GM21576 (cell line): ENCODE measurements at regions not wholly inside any gene's neighbourhood (a gene's known extent, or its start where the extent isn't known, plus 50 kb on each side); places are given as distances from the start of the nearest gene placed in this dataset.

Source experiments
- ATAC-seq: cut with Tn5 transposase; IDR thresholded peaks from one replicate; pipeline ENCODE4 v1.9.1; 2021; ENCODE audit warnings: mild to moderate bottlenecking, moderate library complexity; ENCODE audit not compliant: unreplicated experiment

DNA sequence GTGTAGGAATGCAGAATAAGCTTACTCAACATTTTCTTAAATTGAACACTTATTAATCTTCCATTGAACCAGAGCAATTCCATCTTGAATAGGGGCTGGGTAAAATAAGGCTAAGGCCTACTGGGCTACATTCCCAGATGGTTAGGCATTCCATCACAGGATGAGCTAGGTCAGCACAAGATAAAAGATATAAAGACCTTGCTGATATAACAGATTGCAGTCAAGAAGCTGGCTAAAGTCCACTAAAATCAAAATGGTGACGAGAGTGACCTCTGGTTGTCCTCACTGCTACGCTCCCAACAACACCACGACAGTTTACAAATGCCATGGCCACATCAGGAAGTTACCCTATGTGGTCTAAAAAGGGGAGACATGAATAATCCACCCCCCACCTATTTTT, 156.1 kb downstream of the NXNL2 start:
- ATAC-seq = no peak

DNA sequence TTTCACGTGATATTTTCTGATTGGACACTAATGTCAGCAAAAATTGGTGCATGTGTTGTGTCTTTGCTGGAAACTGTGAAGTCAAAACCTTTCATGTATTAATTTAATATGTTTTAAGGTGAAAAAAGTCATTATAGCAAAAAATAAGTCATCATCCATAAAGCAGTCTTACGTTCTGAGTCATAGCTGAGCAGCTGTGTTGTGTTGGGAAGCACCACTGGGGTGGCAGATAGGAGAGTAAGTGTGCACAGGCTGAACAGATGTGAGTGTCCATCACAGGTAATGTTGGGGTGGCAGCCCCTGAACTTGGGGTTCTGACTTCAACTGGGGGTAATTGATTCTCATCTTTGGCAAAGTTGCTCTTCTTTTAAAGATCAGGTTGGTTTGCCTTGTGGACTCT, 156.8 kb downstream of the NXNL2 start:
- no peak for ATAC-seq

DNA sequence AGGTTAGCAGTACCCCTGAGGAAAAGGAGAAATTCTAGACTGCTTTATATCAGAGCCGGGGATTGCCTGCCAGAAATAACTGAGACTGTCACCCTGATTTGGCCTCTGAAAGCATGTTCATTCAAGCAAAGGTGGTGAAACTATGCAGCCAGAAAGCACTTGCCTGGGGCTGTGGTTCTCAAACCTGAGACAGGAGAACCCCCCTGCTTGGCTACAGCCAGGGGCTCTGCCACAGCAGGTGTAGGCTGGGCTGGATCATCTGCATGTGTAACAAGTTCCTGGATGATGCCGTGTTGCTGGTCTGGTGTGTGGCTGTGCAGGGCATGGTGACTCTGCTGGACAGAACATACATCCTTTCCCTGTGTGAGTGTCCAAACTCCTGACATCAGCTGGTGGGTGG, 157.8 kb downstream of the NXNL2 start:
- ATAC-seq = no peak

DNA sequence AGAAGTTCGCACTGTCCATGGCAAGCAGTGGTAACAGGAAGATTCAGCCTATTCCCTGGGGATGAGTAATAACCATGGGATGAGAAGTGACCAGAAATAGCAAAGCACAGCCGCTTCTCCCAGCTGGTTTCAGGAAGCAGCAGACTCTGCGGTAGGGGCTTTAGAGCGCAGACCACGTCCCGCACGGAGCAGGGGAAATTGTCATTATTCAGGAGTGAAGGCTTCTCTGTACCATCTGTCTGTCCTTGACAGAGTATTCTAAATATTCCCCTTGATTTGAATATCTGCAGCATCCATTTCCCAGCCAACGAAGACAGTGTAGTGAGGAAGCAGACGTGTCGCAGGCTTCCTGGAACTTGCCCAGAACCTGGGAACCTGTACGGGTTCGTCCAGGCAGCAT, 159.6 kb downstream of the NXNL2 start:
- no peak for ATAC-seq

DNA sequence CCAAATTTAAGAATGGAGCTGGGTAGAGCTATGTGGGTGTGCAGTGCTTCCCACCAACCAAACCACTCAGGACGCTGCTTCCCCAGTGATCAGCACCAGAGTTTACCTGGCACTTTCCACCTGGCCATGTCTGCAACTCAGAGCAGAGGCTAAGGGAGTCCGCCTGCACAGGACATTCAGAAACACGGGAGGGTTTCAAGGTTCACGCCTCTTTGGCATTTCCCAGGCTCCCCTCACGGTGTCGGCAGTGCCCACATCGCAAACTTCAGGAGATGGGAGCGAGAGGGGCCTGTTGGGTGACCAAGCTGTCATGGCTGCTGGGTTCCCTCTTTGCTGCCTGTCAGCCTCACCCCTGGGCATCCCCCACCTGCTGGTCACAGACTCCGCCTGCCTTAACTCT, 161.5 kb downstream of the NXNL2 start:
- ATAC-seq = no peak

DNA sequence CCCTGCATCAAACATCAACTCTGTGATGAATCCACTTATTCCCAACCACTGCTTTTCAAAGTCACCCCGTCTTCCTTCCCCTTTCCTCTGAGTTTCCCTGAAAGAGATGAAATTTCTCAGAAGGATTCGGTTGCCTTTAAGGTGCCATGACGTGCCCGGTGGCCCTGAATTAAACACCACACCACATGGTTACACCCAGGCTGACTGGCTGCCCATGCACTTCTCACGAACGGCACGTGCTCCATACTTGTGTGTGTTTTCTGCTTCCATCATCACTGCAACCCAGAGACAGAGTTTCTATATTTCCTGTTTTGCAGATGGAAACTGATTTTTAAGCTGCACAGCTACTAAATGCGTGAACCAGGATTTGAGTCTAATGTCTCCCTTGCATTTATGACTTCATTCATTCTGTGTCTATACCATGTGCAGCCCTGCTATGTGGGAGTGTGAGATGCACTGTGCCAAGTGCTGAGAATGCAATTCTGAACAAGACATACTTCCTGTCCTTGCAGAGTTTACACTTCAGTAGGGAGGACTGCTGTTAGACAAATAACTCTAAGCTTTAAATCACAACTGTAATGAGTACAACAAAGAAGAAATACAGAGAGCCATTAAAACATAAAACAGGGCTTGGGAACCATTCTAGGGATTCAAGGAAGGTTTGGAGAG, 162.9 kb downstream of the NXNL2 start:
- ATAC-seq = no peak

DNA sequence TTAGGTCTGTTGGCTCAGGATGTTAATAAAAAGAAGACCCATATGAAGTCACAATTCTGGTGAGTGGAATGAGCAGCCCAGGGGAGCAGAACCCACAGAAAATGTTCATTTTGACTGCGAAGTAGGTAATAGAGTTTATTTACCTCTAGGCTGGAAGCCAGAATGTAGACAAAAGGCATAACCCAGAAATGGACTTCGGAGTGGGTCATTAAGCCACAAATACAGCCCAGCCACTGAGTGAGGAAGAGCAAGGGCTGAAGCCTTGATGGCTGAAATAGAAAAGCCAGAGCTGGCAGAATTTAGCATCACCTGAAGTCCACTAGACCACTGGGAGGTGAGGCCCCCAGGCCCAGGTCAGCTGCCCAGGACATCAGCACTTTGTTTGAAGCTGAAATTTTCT, 168.0 kb downstream of the NXNL2 start:
- ATAC-seq = no peak

DNA sequence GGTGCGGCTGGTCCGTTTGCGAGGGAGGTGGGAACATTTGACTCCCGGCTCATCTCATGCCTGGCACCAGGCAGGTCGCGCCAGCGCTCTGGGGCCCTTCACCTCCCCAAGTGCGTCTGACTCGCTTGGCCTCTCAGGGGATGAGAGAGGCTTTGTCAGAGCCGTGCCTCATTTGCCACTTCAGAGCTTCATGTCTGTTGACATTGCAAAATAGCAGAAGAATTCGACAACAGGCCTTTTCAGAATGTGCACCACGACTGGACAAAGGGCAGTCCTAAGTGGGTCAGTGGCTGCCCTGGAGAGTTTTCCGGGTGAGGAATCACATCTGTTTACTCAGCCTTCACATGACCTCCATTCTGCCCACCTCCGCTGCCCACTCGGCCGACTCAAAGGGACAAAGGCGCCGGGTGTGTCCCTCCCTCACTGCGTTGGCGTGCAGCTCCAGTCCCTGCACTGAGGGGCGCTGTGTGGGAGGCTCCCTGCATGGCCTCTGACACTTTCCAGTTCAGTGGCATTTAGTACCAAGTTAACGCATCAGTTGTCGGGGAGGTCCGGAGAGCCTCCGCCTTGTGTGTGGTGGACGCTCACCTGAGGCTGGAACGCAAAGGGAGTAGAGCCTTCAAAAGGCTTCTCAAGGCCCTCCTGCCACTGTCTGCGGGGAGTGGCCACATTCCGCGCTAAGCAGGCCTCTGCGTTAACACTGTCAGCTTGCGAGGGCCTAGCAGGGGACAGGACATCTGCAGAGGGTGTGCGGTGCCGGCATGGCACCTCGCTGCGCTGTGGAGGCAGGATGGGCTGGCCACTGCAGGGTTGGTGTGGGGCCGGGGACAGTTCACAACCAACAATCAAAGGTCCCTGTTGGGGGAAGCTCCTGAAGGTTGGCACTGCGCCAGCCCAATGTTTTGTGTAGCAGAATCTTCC, 171.5 kb downstream of the NXNL2 start:
- ATAC-seq = no peak

DNA sequence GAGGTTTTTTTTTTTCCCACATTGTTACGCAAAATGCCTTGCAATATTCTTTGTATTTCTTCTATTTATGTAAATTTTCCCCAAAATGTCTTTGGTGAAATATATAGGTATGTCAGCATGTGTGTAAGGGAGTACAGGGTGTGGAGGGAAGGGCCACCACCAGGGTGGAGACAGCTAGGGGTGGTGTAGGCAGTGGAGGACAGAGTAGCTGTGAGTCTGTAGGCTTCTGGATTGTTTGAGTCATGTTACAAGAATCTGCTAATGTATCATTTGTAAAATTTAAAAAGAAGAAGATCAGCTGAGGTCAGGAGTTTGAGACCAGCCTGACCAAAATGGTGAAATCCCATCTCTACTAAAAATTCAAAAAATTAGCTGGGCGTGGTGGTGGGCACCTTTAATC, 175.5 kb downstream of the NXNL2 start:
- no peak for ATAC-seq

DNA sequence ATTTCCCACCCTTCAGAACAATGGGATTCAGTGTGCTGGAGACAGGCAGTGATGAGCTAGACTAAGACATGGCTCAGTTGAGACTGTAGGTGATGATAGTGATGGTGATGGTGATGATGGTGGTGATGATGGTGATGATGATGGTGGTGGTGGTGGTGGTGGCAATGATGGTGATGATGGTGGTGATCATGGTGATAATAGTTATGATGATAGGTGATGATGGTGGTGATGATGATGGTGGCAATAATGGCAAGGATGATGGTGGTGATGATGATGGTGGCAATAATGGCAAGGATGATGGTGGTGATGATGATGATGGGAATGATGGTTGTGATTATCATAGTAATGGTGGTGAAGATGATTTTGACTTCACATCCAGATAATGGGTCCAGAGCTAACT, 176.7 kb downstream of the NXNL2 start:
- no peak for ATAC-seq

DNA sequence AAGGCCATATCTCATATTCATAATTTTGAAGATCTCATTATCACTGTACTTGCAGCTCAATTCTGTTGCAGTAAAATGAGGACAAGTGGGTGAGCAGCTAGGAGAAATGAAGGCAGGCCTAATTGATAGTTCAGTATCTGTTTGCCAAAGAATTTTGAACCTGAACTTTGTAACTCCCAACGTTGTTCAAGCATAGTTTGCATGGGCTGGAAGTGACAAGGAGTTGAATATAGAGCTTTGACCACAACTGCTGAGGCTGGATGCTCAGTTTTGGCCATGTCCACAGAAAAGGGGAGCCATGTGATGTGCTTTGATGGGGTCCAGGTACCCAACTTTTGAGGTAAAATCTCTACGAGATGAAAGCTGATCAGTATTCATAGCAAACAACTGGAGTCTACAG, 177.5 kb downstream of the NXNL2 start:
- ATAC-seq = no peak

DNA sequence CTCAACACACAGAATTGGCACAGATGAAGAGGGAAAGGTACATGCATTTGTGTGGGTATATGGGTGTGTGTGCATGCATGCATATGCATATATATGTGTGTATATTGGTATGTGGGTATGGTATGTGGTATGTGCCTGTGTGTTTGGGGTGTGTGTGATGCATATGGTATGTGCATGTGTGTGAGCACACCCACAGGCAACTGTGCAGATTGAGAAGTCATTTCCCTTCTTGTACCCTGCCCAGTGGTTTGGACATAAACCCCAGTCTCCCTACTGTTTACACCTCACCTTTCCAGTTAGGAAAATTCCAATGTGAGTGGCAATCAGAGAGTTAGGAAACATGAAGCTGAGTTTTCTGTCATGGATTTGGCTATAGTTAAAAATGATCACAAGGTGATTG, 178.0 kb downstream of the NXNL2 start:
- ATAC-seq = no peak

DNA sequence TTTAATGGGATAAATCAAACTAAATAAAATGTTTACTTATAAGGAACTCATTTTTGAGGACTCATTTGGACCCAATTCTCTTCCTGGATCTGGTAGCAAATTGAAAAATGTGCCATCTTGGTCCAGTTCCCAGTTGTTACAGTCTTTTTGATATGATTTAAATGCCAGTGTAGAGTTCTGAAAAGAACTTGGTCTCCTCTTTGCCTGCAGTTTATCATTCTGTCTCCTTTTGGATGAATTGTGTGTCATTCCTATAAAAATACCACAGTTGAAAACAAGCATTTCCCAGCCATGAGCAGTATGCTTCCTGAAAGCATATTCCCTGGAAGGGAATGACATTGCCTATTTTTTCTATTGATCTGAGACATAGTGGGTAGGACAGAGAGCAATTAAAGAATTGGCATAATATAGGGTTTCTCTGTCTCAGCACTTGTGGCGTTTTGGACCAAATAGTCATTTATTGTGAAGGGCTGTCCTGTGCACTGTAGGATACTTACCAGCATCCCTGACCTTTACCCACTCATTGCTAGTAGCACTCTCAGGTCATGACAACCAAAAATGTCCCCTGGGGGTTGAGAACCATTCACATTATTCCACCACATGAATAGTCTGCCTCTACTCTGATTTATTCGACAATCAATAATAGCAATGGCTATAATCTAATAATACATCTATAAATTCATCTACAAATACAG, 181.8 kb downstream of the NXNL2 start:
- no peak for ATAC-seq

DNA sequence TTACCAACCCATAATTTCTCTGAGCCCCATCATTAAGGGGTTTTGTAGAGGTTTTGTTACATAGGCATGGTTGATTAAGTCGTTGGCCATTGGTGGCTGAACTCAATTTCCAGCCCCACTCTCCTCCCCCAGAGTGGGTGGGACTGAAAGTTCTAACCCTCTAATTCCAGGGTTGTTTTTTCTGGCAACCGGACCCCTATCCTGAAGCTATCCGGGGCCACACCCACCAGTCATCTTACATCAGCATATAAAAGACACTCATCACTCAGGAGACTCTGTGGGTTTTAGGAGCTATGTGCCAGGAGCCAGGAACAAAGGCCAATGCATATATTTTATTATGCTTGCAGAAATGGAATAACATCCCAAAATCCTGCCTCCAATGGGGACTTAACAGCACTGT, 186.0 kb downstream of the NXNL2 start:
- no peak for ATAC-seq

DNA sequence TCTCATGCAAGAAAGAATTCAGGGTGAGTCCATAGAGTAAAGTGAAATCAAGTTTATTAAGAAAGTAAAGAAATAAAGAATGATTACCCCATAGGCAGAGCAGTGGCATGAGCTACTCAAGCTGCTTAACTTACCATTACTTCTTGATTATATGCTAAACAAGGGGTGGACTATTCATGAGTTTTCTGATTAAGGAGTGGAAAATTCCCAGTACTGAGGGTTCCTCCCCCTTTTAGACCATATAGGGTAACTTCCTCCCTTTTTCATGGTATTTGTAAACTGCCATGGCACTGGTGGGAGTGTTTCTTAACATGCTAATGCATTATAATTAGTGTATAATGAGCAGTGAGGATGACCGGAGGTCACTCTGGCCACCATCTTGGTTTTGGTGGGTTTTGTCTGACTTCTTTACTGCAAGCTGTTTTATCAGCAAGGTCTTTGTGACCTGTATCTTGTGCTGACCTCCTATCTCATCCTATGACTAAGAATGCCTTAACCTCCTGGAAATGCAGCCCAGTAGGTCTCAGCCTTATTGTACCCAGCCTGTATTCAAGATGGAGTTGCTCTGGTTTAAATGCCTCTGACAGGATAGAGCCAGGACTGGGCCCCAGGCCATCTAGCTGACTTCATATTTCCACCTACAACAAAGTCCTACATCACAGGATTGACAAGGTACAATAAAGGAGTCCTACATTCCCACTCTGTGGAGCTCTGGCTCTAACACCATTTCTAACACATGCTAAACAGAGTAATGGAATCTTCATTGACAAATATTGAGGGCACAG, 186.7 kb downstream of the NXNL2 start:
- ATAC-seq = no peak

DNA sequence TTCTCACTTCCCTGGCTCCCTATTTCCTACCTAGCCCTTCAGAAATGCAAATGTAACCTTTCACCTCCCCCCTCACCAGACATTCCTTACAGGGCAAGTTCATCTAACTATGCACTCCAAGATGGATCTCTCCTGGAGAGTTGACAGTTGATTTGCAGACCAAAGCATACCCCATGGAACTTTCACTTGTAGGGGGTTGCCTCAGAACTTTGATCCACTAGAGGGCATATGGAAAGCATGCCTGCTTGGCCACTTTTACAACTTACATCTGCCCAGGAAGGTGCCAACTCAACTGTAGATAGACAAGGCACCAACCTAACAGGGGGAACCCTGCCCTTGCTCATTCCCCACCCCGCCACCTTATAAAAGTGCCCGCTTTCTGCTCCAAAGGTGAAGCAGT, 187.8 kb downstream of the NXNL2 start:
- ATAC-seq = no peak

DNA sequence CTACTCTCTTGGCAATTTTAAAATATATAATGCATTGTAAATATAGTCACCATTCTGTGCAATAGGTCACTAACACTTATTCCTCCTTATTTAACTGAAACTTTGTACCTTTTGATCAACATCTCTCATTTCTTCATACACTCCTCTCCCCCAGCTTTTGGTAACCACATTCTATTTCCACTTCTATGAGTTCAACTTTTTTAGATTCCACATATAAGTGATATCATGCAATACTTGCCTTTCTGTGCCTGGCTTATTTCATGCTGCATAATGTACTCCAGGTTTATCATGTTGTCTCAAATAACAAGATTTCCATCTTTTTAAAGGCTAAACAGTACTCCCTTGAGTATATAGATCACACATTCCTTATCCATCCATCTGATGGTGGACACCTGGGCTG, 188.8 kb downstream of the NXNL2 start:
- ATAC-seq = no peak

DNA sequence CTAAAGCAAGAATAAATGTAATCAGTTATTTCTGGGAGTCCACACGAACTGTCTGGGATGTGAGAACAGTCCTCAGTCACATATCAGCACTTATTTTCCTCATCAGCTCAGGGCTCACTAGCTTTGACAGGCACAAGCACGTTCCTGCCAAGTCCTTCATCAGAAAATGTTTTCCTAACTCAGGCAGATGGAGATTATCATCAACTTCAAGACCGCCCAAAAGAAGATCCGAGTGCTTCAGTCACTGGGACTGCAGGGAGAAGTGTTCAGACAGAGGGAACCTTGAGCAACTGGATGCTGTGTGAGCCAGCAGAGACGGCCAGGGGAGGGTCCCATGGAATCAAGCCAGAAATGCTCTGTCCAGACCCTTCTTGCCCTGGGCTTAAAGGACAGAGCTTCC, 189.4 kb downstream of the NXNL2 start:
- no peak for ATAC-seq

DNA sequence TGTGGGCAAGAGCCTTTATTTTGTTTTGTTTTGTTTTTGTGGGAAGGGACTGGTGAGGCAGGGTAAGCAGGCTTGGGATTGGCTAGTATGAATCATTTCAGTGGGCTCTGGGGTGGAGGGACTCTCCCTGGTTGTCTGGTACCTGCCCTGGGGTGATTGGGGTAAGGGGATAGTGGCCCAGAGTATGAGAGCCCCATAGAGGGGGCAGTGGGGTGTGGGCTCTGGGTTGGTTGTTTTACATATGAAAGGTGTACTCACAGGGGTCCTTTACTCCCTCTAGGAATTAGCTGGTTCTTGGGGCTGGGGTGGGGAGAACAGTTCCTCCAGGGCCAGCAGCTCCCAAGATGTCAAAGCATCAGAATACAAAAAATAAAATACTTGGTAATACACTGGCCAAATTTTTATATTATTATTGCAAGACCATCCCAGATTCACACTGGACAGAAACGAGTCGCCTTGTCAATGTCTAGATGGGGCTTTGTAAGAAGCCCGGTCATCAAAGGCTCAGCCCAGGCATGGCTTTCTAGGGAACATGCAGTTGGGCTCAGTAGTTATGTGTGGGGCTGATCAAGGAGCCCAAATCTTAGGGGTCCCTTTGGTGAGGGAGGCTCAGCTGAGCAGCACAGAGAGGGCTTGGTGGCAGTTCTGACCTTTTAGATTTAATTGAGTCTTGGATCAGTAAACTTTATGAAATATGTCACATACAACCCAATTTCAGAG, 190.5 kb downstream of the NXNL2 start:
- no peak for ATAC-seq

DNA sequence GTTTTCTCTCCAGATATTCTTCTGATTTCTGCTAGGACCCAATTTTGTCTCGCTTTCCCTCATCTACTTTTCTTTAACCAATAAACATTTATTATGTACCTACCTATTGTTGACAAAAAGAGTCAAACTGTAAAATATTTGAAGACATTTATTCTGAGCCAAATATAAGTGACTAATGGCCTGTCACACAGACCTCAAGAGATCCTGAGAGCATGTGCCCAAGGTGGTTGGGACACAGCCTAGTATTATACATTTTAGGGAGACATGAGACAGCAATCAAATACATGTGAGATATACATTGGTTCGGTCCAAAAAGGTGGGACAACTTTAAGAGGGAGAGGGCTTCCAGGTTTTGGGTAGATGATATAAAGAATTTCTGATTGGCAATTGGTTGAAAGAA, 191.8 kb downstream of the NXNL2 start:
- no peak for ATAC-seq
